ENCODE measurements at regions not wholly inside any gene's neighbourhood (a gene's known extent, or its start where the extent isn't known, plus 50 kb on each side); places are given as distances from the start of the nearest gene placed in this dataset.

- no peak for DNase-seq (ENCODE audit: low read depth in 2 of 2)
Observed at GRCh38 chr15:61682891-61683735, 377.1 kb downstream of the VPS13C start.

- no peak for DNase-seq (ENCODE audit: low read depth in 2 of 2)
Observed at GRCh38 chr15:61681676-61682075, 378.6 kb downstream of the VPS13C start.

- DNase-seq (ENCODE audit: low read depth in 2 of 2), result no peak
Observed at GRCh38 chr15:61681038-61681418, 379.2 kb downstream of the VPS13C start.

- no peak for DNase-seq (ENCODE audit: low read depth in 2 of 2)
Observed at GRCh38 chr15:61680260-61681037, 379.8 kb downstream of the VPS13C start.

GRCh38 chr15:61671736-61672135 lies 388.5 kb downstream of the VPS13C start:
- DNase-seq (ENCODE audit: low read depth in 2 of 2), result no peak

GRCh38 chr15:61668444-61668843 lies 391.8 kb downstream of the VPS13C start:
- DNase-seq (ENCODE audit: low read depth in 2 of 2), result no peak

- DNase-seq (ENCODE audit: low read depth in 2 of 2), result no peak
Observed at GRCh38 chr15:61661791-61662190, 398.5 kb downstream of the VPS13C start.

GRCh38 chr15:61660579-61660978 lies 399.7 kb downstream of the VPS13C start:
- no peak for DNase-seq (ENCODE audit: low read depth in 2 of 2)

- DNase-seq (ENCODE audit: low read depth in 2 of 2), result no peak
Observed at GRCh38 chr15:61659566-61660190, 400.6 kb downstream of the VPS13C start.

- DNase-seq (ENCODE audit: low read depth in 2 of 2), result no peak
Observed at GRCh38 chr15:61657461-61657860, 402.8 kb downstream of the VPS13C start.

- no peak for DNase-seq (ENCODE audit: low read depth in 2 of 2)
Observed at GRCh38 chr15:61656391-61656790, 403.9 kb downstream of the VPS13C start.

- DNase-seq (ENCODE audit: low read depth in 2 of 2), result no peak
Observed at GRCh38 chr15:61655881-61656280, 404.4 kb downstream of the VPS13C start.

- no peak for DNase-seq (ENCODE audit: low read depth in 2 of 2)
Observed at GRCh38 chr15:61654918-61655317, 405.3 kb downstream of the VPS13C start.

GRCh38 chr15:61654002-61654740 lies 406.1 kb downstream of the VPS13C start:
- DNase-seq (ENCODE audit: low read depth in 2 of 2), result no peak

GRCh38 chr15:61653110-61653509 lies 407.1 kb downstream of the VPS13C start:
- DNase-seq (ENCODE audit: low read depth in 2 of 2), result no peak

- DNase-seq (ENCODE audit: low read depth in 2 of 2), result no peak
Observed at GRCh38 chr15:61651267-61651666, 409.0 kb downstream of the VPS13C start.

- DNase-seq (ENCODE audit: low read depth in 2 of 2), result no peak
Observed at GRCh38 chr15:61649046-61649445, 411.2 kb downstream of the VPS13C start.

GRCh38 chr15:61644550-61644949 lies 415.4 kb upstream of the RORA start:
- peak in 1 of 2 donors; percentile 17 for DNase-seq (ENCODE audit: low read depth in 2 of 2)

GRCh38 chr15:61641645-61642044 lies 412.5 kb upstream of the RORA start:
- DNase-seq (ENCODE audit: low read depth in 2 of 2), result no peak

GRCh38 chr15:61640756-61641155 lies 411.7 kb upstream of the RORA start:
- no peak for DNase-seq (ENCODE audit: low read depth in 2 of 2)

GRCh38 chr15:61639491-61639890 lies 410.4 kb upstream of the RORA start:
- DNase-seq (ENCODE audit: low read depth in 2 of 2), result no peak

- no peak for DNase-seq (ENCODE audit: low read depth in 2 of 2)
Observed at GRCh38 chr15:61634837-61635236, 405.7 kb upstream of the RORA start.

All from lung microvascular endothelial cell (primary cell).